Adipocyte (in vitro differentiated cells): ENCODE measurements at regions not wholly inside any gene's neighbourhood (a gene's known extent, or its start where the extent isn't known, plus 50 kb on each side); places are given as distances from the start of the nearest gene placed in this dataset.

Experiments used
- DNase-seq: peaks from one replicate; pipeline ENCODE4 v3.0.0-alpha.2; 2015; ENCODE audit warnings: low read depth
- H3K27me3 ChIP-seq: replicated peaks from 2 replicates; pipeline ENCODE4 v1.7.0; 2013; ENCODE audit warnings: mild to moderate bottlenecking, low read length, moderate library complexity; ENCODE audit not compliant: control insufficient read depth, insufficient read depth
- H3K36me3 ChIP-seq: 2 replicates; pipeline ENCODE4 v1.7.0; 2013; ENCODE audit warnings: low read length, mild to moderate bottlenecking, moderate library complexity; ENCODE audit not compliant: control insufficient read depth, insufficient read depth, severe bottlenecking
- H3K4me1 ChIP-seq: 2 replicates; pipeline ENCODE4 v1.7.0; 2013; ENCODE audit warnings: mild to moderate bottlenecking, low read length, moderate library complexity; ENCODE audit not compliant: control insufficient read depth, insufficient read depth
- H3K4me3 ChIP-seq: 2 replicates; pipeline ENCODE4 v1.7.0; 2013; ENCODE audit warnings: mild to moderate bottlenecking, low read length, moderate library complexity
- H3K9ac ChIP-seq: 2 replicates; pipeline ENCODE4 v1.7.0; 2013; ENCODE audit warnings: mild to moderate bottlenecking, low read length, moderate library complexity
- H3K9me3 ChIP-seq: 2 replicates; pipeline ENCODE4 v1.7.0; 2013; ENCODE audit warnings: mild to moderate bottlenecking, low read length, moderate library complexity; ENCODE audit not compliant: control insufficient read depth

GRCh38 chr9:73871636-73872035, 625.5 kb upstream of the RORB start:
- Histone ChIP-seq H3K9me3 (no peaks in the 10 kb centered on the region), H3K36me3 (no peaks in the 10 kb centered on the region), H3K4me1 (no peaks in the 10 kb centered on the region), H3K9ac (no peak overlapping the region), H3K27me3 (no peaks in the 10 kb centered on the region), H3K4me3 (no peak overlapping the region)
- peak; percentile 11 for DNase-seq

- H3K27me3 ChIP-seq: no peaks in the 10 kb centered on the region
- no peaks in the 10 kb centered on the region for H3K9me3 ChIP-seq
- no peak overlapping the region for H3K4me3 ChIP-seq
- no peaks in the 10 kb centered on the region for H3K4me1 ChIP-seq
- no peaks in the 10 kb centered on the region for H3K36me3 ChIP-seq
- no peak for DNase-seq
- H3K9ac ChIP-seq: no peak overlapping the region
Observed at GRCh38 chr9:73872701-73873100, 624.4 kb upstream of the RORB start.

- H3K27me3 ChIP-seq: no peaks in the 10 kb centered on the region
- no peak overlapping the region for H3K9ac ChIP-seq
- no peaks in the 10 kb centered on the region for H3K36me3 ChIP-seq
- H3K4me1 ChIP-seq: no peaks in the 10 kb centered on the region
- H3K9me3 ChIP-seq: no peaks in the 10 kb centered on the region
- H3K4me3 ChIP-seq: no peak overlapping the region
- no peak for DNase-seq
Observed at GRCh38 chr9:73880101-73880500, 617.0 kb upstream of the RORB start.

DNA sequence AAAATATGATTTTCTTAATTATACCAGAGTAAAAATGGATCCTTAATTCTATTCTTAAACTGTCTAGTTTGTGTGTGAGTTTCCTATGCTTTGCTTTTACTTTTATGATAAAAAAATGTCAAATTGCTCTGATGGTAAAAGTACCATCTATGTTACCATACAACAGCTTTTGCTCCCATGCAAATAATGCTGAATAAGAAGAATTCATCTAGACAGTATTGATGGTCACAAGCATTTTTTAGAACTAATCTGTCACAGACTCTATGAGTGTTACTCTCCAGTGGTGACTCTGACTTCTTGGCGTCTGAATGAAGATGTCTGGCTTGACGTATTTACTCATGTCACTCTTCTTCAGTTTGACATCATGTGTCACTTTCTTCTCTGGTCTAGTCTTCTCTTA, 608.1 kb upstream of the RORB start:
- Histone ChIP-seq H3K4me1 (no peaks in the 10 kb centered on the region), H3K36me3 (no peaks in the 10 kb centered on the region), H3K4me3 (no peak overlapping the region), H3K9ac (no peak overlapping the region), H3K9me3 (no peaks in the 10 kb centered on the region), H3K27me3 (no peaks in the 10 kb centered on the region)
- no peak for DNase-seq

GRCh38 chr9:73890685-73891277, 606.4 kb upstream of the RORB start:
- H3K9ac ChIP-seq: no peak overlapping the region
- no peaks in the 10 kb centered on the region for H3K9me3 ChIP-seq
- H3K27me3 ChIP-seq: no peaks in the 10 kb centered on the region
- no peak for DNase-seq
- H3K4me3 ChIP-seq: no peak overlapping the region
- H3K4me1 ChIP-seq: no peaks in the 10 kb centered on the region
- H3K36me3 ChIP-seq: no peaks in the 10 kb centered on the region

DNA sequence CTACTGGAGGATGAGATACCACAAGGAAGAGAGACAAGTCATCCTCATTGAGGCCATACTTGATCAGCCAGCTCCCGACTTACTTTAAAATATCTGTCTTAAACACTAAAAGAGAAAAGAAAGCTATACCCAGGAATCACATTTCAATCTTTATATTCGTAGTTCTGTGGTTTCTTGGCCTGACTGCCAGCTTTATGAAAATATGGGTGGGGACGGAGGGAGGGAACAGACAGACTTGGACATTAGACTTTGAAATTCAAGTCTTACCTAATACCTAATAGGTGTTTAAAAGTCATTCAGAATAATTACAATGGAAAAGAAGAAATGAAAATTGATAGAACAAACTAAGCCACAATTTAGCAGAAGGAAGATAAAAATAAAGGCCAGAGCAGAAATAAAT, 604.8 kb upstream of the RORB start:
- DNase-seq: no peak
- Histone ChIP-seq H3K9ac (no peak overlapping the region), H3K4me1 (no peaks in the 10 kb centered on the region), H3K9me3 (no peaks in the 10 kb centered on the region), H3K36me3 (no peaks in the 10 kb centered on the region), H3K27me3 (no peaks in the 10 kb centered on the region), H3K4me3 (no peak overlapping the region)

- Histone ChIP-seq H3K4me1 (no peaks in the 10 kb centered on the region), H3K36me3 (no peaks in the 10 kb centered on the region), H3K27me3 (no peaks in the 10 kb centered on the region), H3K4me3 (no peak overlapping the region), H3K9me3 (no peaks in the 10 kb centered on the region), H3K9ac (no peak overlapping the region)
- no peak for DNase-seq
Observed at GRCh38 chr9:73893230-73893629, 603.9 kb upstream of the RORB start.

GRCh38 chr9:73896061-73896460, 601.1 kb upstream of the RORB start:
- H3K4me3 ChIP-seq: no peak overlapping the region
- H3K36me3 ChIP-seq: no peaks in the 10 kb centered on the region
- DNase-seq: no peak
- H3K27me3 ChIP-seq: no peaks in the 10 kb centered on the region
- no peaks in the 10 kb centered on the region for H3K4me1 ChIP-seq
- no peaks in the 10 kb centered on the region for H3K9me3 ChIP-seq
- no peak overlapping the region for H3K9ac ChIP-seq

GRCh38 chr9:73906671-73907070, 590.5 kb upstream of the RORB start:
- H3K9ac ChIP-seq: no peak overlapping the region
- H3K4me1 ChIP-seq: no peaks in the 10 kb centered on the region
- no peaks in the 10 kb centered on the region for H3K27me3 ChIP-seq
- no peaks in the 10 kb centered on the region for H3K9me3 ChIP-seq
- DNase-seq: peak; percentile 13
- no peak overlapping the region for H3K4me3 ChIP-seq
- H3K36me3 ChIP-seq: no peaks in the 10 kb centered on the region

GRCh38 chr9:73911804-73912203, 585.3 kb upstream of the RORB start:
- no peaks in the 10 kb centered on the region for H3K4me1 ChIP-seq
- no peaks in the 10 kb centered on the region for H3K27me3 ChIP-seq
- no peaks in the 10 kb centered on the region for H3K36me3 ChIP-seq
- H3K9ac ChIP-seq: no peak overlapping the region
- no peak overlapping the region for H3K4me3 ChIP-seq
- DNase-seq: peak; percentile 19
- H3K9me3 ChIP-seq: no peaks in the 10 kb centered on the region

- H3K4me3 ChIP-seq: no peak overlapping the region
- no peaks in the 10 kb centered on the region for H3K36me3 ChIP-seq
- H3K4me1 ChIP-seq: no peaks in the 10 kb centered on the region
- no peaks in the 10 kb centered on the region for H3K27me3 ChIP-seq
- no peaks in the 10 kb centered on the region for H3K9me3 ChIP-seq
- H3K9ac ChIP-seq: no peak overlapping the region
- peak; percentile 17 for DNase-seq
Observed at GRCh38 chr9:73916016-73916673, 581.0 kb upstream of the RORB start.

DNA sequence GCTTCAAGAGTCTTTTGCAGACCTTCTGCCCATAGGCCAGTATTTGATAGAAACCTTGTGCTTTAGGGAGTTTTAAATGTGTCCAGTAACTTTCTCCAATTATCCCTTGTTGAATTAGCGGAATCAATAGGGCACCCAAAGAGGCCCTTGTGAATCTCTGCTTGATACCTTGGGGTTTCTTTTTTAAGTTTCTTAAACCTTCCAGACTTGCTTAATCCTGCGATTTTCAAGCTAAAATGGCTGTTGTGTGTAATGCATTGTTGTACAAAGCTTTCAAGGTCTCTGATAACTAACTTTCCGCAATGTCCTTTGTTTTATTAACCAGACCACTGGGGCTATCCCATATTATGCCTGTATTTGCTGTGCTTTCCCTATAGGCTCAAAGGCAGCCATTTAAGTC, 577.4 kb upstream of the RORB start:
- no peak for DNase-seq

More for the DNA sequence above, 577.4 kb upstream of the RORB start:
- H3K27me3 ChIP-seq: no peaks in the 10 kb centered on the region
- H3K4me1 ChIP-seq: no peaks in the 10 kb centered on the region
- no peak overlapping the region for H3K4me3 ChIP-seq
- H3K9me3 ChIP-seq: no peaks in the 10 kb centered on the region
- H3K9ac ChIP-seq: no peak overlapping the region
- H3K36me3 ChIP-seq: no peaks in the 10 kb centered on the region
